HL-60 (cell line): ENCODE measurements at regions not wholly inside any gene's neighbourhood (a gene's known extent, or its start where the extent isn't known, plus 50 kb on each side); places are given as distances from the start of the nearest gene placed in this dataset.

Experiments used
- DNase-seq, 2 experiments: peaks; one replicate each; pipeline ENCODE4 v3.0.0-alpha.2; 2010 to 2020; ENCODE audit warnings: low read depth in 1 of 2, low spot score in 1 of 2
- H3K27ac ChIP-seq: fragments of 250-450 bp; sonication (Bioruptor Pico); replicated peaks from 2 replicates; pipeline ENCODE4 v1.5.1; 2020; ENCODE audit warnings: mild to moderate bottlenecking, moderate library complexity
- H3K27me3 ChIP-seq: fragments of 250-450 bp; sonication (Bioruptor Pico); 2 replicates; pipeline ENCODE4 v1.5.1; 2021; ENCODE audit warnings: mild to moderate bottlenecking, moderate library complexity; ENCODE audit not compliant: insufficient read depth, poor library complexity, severe bottlenecking
- H3K4me3 ChIP-seq: replicated peaks from 2 replicates; pipeline ENCODE4 v1.5.1; 2011; ENCODE audit warnings: mild to moderate bottlenecking, control low read depth, low read length; ENCODE audit not compliant: insufficient read depth
- CTCF ChIP-seq: IDR thresholded peaks from one replicate; pipeline ENCODE4 v1.5.1; 2011; ENCODE audit warnings: low read length, control low read depth, inconsistent platforms; ENCODE audit not compliant: insufficient read depth
- GABPA ChIP-seq: IDR thresholded peaks from 2 replicates; pipeline ENCODE4 v1.6.1; 2012; ENCODE audit warnings: low read depth
- POLR2AphosphoS5 ChIP-seq: IDR thresholded peaks from 2 replicates; pipeline ENCODE4 v1.6.1; 2012; ENCODE audit warnings: low read depth
- REST ChIP-seq: IDR thresholded peaks from 2 replicates; pipeline ENCODE4 v1.6.1; 2012; ENCODE audit warnings: low read depth; ENCODE audit not compliant: insufficient replicate concordance
- SPI1 ChIP-seq: IDR thresholded peaks from 2 replicates; pipeline ENCODE4 v1.6.1; 2012; ENCODE audit warnings: low read depth, mild to moderate bottlenecking, borderline replicate concordance

GRCh38 chr17:36842963-36843558 is 94.2 kb upstream of the LHX1 start:
- H3K27me3 ChIP-seq = peaks cover 2% of the 10 kb centered on the region
- no peak for DNase-seq
- H3K4me3 ChIP-seq = no peak overlapping the region
- H3K27ac ChIP-seq = no peak overlapping the region
- TF ChIP-seq GABPA = no peak
- no peak for TF ChIP-seq SPI1
- no peak for TF ChIP-seq REST
- no peak for TF ChIP-seq POLR2AphosphoS5
- TF ChIP-seq CTCF = no peak

- Histone ChIP-seq H3K27ac (no peak overlapping the region), H3K4me3 (no peak overlapping the region), H3K27me3 (peaks cover 2% of the 10 kb centered on the region)
- no peak for TF ChIP-seq REST
- TF ChIP-seq GABPA = no peak
- no peak for DNase-seq
Observed at GRCh38 chr17:36844013-36844412, 93.3 kb upstream of the LHX1 start.

GRCh38 chr17:36844601-36845000 is 92.7 kb upstream of the LHX1 start:
- H3K4me3 ChIP-seq = no peak overlapping the region
- TF ChIP-seq REST = no peak
- no peak for TF ChIP-seq GABPA
- no peak for TF ChIP-seq POLR2AphosphoS5
- TF ChIP-seq CTCF = no peak
- TF ChIP-seq SPI1 = no peak
- H3K27me3 ChIP-seq = peaks cover 2% of the 10 kb centered on the region
- DNase-seq = no peak
- H3K27ac ChIP-seq = no peak overlapping the region
